CD4-positive, alpha-beta T cell treated with Interferon gamma for 1 hour (primary cell): ENCODE measurements at regions not wholly inside any gene's neighbourhood (a gene's known extent, or its start where the extent isn't known, plus 50 kb on each side); places are given as distances from the start of the nearest gene placed in this dataset.

ENCODE experiments used
- DNase-seq: peaks from one replicate; pipeline ENCODE4 v3.0.0-alpha.2; 2020

DNA sequence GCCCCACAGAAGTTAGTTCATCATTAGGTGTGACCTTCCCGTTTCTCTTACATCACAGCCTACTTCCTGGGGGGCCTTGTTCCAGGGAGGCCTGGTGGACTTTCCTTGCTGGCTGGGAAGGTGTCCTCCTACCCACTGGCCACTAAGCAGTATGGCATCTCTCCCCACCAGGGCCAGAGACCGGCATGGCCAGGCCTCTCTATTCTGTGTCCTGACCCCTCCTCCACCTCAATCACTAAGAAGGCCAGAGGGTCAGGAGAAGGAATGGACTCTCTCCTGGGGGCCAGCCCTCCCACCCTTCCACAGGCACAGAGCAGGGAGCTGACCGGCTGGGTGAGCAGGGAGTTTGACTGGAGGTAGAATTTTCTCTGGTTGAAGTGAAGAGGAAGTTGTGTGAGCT, 81.9 kb downstream of the PJA1 start:
- no peak for DNase-seq

DNA sequence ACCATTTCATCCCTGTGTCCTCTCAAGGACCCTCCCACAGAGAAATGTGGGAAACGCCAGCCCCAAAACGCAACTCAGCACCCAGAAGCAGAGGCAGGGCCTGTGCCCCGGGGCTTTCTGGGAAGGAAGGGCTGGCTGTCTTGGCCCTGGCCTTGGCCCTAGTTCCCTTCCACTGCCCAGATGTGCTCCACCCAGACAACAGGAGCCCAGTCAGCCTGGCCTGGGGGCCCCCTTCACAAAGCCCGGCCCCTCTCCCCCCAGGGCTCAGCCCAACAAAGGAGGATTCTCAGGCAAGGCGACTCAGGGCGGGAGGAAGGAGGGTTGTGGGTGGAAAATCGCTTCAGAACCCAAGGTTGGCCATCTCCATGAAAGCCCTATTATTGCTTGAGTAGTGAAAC, 82.5 kb downstream of the PJA1 start:
- DNase-seq = no peak

DNA sequence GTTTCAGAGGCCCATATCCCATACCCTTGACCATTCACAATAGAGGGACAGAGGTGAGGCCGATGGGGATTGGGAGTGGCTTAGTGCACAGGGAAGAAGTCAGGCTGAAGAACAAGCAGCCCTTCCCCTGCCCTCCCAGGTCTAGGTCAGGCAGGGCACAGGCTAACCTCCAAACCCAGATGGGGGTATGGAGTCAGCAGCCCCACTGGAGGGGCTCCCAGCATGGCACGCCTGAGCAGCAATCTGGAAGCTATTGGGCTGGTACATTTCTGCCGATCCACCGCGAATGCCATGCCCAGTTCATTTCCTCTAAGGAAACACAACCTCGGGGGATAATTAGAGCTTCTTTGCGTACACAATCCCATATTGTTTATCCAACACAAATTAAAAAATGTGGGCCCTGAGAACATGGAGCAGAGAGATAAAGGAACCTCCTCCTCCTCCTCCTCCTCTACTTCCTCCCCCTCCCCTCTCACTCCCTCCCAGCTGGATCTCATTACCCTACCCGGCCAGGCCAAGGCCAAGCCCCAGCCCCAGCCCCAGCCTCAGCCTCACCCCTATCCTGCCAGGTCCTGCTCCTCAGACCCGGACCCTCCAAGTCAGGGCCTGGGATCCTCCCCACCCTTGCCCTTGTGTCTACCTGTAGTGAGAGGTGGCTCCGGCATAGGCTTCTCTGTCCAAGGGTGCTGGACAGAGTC, 83.0 kb downstream of the PJA1 start:
- no peak for DNase-seq

DNA sequence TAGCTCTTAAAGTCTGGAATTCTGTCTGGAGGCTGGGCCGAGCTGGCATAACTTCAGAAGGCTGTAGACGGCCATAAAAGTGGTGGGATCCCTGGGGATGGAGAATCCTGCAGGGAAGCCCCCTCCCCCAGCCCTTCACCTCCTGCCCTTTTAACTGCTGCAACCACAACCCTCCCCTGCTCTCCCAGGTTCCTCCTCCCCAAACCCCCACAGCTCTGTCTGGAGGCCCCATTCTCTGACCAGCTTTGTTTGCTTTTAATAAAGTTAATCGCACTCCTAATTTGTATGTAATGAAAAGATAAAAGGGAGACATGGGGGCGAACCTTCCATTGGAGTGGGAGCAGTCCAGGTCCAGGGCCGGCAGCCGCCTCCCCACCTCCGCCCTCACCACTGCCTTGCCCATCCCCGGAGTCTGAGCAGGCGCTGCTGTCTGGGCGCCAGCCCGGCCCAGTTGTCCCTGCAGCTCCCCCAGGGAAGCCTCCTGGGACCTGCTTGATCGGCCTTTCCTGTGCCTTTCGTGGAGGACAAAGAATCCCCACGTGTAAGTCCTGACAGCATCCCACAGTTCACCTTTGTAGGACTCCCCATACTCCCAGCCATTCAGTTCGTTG, 84.3 kb downstream of the PJA1 start:
- DNase-seq = no peak

DNA sequence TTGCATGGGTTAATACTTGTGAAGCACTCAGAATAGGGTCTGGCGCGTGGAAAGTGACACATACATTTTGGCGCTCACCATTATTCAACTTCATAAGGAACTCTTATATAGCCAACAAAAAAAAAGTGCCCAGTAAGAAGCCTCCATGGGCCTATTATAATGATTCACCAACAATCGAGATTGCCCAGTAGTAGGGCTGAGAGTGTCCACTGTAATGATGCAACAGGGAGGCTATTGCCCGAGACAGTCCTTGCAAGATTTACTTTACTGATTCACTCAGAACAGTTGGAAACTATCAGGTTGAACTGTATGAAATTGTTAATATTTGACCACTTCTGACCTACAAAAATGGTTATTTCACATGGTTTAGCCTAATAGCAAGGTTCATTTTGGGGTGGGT, 86.0 kb downstream of the PJA1 start:
- no peak for DNase-seq

DNA sequence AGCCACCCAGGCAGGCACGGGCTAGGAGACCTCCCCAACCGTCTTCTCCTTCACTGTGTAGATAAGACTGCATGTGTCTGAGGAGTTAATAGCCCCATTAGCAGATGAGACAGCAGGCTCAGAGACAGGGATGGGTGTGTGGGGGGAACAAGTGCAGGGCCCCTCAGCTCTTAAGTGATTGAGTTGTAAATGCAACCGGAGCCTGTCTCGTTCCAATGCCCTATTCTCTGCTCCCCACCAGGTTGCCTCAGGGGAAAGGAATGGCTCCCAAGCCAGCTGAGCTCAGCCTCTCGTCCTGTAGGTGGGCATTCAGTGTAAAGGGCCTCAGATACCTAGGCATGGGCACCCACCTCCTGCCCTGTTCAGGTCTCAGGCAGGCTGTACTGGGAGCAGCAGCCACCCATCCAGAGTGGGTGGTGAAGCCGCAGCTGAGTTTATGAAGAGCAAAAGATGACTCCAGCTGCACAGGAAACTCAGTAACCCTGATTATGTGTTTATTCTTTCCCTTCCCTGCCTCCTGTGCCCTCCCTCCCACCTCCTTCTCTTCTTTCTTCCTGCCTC, 87.3 kb downstream of the PJA1 start:
- DNase-seq = no peak

DNA sequence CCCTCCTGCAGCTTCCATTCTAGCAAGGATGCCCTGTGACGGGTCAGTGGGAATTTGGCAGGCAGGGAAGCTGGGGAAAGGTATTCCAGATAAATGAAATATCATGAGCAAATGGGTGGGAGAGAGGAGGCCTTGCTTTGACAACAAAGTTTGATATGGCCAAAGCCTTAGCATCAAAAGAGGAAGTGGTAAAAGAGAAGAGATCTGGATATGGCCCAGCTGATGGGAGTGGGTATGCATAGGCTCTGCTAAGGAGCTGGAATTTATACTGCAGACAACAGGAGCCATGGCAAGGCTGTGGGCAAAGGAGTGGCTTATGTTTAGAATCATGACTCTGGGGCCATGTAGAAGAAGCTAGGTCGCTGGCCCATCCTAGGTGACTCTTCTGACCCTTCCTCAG, 89.2 kb downstream of the PJA1 start:
- no peak for DNase-seq

DNA sequence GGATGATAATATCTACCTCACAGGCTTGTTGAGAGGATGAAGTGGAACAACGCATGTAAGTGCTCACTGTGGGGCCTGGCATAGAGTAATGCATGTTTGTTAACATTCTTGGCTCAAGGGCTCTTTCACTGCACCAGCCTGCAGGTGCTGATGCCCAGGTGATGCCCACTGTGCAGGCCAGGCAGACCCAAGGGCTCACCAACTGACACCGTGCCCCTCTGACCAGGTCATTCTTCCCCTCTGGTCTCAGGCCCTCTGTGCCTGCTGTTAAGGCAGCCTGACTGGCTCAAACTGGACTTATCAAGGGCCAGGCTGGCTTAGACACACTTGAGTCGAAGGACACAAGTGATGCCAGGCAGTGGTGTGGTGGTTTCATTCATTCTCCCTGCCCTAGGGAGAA, 90.5 kb downstream of the PJA1 start:
- no peak for DNase-seq

DNA sequence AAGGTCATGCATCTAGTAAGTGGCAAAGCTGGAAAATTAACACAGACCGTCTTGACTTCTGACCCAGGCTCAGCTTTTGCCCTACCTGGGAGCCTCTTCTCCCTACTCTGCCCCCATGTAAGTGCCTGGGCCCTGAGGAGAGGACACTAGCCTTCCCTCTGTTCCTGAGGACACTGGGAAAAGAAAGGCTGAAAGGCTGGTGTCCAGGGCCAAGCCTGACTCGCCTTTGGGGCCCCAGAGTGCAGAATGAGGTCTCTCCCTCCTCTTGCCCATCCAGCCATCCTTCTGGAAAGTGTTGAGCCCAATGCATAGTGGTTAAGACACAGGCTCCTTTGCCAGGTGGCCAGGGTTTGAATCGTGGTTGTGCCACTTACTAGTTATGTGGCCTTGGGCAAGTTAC, 91.5 kb downstream of the PJA1 start:
- DNase-seq = no peak

DNA sequence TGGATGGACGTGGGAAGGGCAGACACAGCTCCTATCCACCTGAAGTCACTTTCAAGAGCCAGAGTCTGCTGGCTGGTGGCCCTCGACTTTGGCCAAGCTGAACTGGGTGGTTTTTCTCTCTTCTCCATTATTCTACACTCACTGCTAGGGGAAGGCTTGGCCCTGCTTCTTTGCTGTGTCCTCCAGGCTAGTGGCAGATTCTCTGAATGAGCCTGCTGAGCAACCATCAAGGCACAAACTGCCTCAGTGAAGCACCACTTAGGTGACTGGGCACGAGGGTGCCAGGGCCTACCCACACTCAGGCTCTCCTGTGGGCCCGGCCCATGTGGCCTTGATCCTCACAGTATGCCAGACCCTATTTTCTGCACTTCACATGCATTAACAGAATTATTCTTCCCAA, 92.0 kb downstream of the PJA1 start:
- no peak for DNase-seq

DNA sequence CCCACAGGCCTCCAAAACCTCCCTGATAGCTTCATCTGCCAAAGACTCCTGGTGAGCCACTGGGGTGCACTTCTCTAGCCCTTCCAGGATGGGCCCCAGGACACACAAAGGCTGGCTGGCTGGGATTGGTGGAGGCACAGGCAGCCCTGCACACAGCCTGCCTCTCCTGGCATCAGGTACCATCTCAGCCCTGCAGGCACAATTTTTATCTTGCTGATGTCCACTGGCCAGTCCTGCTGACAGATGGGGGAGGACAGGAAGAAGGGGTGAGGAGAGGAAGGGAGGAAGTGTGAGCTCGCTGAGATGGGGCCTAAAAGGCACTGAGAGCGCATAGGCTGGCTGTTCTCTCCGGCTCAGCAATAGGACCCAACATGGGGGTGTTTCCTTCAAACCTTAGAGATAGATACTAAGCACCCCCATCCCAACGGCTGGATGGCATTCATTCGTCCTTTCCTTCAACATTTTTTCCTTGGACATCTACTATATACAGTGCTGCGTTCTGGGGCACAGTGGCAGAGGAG, 92.7 kb downstream of the PJA1 start:
- DNase-seq = no peak

DNA sequence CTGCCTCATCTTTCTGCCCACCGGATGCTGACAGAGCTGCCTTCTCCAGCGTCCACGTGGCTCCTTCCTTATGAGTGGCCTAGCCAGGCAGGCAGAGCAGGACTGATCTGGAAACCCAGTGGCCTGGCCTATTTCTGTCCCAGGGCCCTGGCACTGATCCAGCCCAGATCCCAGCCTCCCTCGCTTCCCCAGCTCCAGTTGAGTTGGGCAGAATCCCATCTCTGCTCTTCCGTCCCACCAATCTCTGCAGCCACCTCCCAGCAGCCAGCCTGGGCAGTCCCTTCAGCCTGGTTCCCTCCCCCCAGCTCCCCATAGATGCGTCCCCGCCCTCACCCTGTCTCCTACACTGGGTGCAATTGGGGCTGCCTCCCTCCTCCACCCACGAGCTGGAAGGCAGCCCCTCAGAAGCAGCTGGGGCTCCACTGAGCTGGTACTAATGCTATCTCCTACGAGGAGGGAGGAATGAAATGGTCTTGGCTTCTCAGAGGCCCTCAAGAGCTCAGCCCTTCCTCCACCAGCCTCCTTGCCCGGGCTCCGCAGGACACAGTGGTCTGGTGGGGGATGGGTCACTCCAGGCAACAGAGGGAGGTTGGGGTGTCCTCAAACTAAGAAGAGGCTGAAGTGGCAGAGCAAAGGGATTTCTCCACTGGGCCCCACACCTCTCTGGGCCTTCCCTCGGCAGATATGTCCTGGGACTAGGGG, 94.2 kb downstream of the PJA1 start:
- DNase-seq = no peak

DNA sequence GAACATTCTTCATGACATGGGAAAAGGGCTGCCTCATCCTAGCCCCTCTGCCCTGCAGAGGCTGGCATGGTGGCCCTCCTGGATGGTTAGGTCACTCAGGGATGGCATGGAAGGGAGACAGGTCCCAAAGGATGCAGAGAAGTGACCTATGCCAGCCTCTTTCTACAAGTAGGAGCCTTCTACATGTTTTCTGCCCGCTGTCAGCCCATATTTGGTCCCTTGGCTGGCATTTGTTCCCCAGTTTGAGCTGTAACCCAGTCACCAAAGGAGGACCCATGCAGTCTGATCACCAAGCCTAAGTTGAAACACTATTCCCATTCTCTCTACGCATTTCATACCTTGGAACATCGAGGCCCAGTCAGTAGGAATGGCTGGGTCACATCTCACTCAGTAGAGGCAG, 95.4 kb downstream of the PJA1 start:
- DNase-seq = no peak

DNA sequence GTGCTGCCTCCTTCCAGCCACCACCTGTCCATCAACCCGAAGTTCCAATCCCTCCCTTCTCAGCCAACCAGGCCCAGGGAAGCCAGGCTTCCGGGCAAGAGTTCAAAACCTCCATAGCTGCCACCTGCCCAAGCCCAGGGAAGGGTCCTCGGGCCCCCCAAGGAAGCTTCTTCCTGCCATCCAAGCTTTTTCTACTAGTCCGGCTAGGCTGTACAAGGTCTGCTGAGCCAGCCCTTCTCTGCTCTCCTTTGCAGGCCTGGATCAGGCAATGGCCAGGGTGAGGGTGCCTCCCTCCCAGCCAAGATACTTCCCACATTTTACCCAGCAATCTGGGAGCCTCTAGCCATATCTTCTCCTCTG, 96.2 kb downstream of the PJA1 start:
- no peak for DNase-seq

DNA sequence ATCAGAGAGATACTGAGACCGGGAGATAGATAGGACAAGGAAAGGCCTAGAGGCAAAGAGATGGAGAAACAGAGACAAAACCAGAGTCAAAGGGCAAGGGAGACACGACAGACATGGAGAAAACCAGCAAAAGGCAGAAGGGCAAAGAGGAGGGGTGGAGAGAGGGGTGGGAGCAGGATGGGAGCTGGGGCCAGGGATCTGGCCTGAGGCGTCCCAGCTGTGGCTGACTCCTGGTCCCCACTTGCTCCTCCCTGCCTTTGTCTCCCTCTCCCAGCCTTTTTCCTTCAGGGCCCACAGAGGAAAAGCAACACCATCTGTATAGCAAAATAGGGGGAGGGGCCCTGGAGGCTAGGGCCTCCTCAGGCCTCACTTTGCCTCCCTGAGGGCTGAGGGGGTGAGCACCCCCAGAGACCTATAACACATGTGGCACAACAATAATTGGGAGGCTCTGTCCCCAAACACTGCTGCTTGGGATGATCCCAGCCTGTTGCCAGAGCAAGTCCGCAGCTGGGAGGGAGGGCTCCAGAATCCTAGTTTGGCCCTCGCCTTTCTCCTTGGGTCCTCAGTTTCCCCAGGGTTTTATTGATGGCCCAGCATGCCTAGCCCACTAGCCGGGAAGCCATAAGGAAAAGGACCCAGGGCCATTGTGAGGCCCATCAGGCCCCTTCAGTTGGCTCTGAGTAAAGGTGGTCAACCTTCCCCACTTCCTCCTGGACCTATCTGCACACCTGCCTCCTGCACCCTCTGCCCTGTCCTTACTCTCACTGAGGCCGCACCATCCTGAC, 96.8 kb downstream of the PJA1 start:
- no peak for DNase-seq

DNA sequence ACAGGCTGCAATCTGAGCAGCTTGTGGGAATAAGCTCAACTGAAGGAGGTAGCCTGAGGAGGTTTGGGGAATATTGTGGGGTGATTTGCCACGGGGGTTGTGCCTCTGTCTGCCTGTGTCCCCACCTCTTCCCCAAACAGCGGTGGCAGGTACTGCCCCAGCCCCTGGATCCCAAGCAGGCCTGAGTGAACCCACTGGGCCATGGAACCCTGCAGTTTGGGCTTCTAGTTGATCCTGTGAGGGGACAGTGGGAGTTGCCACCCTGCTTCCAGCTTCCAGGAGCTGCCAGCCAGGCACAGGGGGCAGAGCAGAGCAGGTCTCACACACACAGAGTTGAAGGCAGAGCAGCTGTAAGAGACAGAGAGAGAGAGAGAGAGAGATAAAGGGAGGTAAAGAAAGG, 97.4 kb downstream of the PJA1 start:
- DNase-seq = no peak

DNA sequence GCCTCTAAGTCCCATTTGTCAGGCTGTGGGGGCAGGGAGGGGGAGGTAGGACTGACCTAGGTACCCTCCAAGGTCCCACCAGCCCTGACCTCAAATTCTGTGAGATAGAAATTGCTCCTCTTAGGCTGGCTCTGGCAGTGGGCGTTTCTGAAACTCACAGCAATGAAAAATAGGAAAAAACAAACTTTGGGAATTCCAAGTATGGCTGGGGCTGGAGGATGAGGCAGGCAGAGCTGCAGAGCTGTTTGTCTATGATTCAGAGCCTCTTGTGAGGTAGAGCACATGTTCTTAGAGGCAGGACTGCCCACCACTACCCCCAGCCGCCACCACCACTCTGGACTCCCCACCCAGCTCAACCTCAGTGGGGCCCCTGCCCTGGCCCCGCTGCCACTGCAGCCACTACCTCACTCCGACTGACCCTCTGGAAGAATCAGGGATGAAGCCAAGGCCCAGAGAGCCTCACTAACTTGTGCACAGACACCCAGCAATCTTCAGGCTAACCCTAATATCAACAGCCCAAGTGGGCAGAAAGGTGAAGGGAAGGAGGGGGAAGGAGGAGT, 98.2 kb downstream of the PJA1 start:
- DNase-seq = no peak

DNA sequence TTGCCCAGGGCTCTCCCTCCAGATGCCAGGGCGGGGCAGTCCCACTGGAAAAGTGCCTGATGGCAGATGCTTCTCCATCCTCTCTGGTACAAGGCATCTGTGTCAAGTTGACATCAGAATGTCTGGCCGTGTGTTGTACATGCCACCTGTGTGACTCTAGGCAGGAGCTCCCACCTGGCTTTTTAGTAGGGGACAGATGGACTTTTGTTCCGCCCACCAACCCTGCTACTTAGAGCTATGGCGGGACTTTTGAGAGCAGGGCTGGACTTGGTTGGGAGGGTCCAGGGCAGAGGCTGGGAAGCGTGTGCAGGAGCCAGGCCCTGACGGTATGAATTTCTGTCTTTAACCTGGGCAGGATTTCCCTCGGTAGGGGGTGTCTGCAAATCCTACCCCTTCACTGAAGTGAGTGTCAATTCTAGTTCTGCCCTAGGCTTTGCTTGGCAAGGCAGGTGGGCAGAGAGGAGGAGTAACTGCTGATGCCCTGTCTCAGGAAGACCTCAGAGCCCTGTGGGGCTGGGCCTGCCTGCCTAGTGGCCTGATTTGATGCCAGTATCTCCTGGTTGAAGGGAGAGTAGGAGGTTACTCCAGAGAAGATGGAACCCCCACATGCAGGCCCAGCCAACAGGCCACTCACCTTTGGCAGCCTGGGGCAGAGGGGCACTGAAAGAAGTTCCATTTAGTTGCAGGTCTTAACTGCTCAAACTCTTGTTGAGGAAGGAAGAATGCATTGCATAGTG, 99.1 kb downstream of the PJA1 start:
- DNase-seq = no peak

DNA sequence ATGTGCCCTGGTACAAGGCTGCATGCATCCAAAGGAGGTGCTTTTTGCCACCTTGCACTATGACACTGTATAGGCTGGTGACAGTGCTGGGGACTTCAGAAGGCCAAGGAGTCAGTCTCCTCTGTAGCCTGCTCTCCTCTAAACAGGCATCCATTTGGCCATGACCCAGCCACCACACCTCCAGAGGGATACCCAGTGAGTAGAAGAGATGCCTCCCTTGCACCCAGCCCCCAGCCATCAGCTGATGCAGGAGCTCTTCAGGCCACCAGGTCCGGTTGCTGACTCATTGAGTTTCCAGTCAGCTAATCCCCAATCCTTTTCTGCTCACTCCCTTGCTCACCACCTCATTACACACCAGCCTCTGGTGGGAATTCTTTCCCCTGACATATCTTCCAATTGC, 99.8 kb downstream of the PJA1 start:
- DNase-seq = no peak

DNA sequence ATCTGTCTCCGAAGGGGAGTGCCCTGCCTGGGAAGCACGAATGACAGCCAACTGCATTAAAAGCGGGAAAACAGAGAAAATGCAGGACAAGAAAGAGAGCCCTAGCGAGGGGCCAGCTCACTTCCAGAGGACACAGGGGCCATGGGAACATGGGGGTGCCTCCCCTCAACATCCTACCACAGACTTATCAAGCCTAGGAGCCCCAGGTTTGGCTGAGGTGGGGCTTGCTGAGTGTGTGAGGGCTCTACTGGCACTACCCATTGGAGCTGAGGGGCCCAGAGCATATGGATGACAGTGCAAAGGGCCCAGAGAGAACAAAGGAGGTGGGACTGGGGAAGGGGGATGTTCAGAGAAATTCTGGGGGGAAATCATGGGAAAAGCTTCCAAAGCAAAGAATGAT, 101.8 kb downstream of the PJA1 start:
- no peak for DNase-seq

DNA sequence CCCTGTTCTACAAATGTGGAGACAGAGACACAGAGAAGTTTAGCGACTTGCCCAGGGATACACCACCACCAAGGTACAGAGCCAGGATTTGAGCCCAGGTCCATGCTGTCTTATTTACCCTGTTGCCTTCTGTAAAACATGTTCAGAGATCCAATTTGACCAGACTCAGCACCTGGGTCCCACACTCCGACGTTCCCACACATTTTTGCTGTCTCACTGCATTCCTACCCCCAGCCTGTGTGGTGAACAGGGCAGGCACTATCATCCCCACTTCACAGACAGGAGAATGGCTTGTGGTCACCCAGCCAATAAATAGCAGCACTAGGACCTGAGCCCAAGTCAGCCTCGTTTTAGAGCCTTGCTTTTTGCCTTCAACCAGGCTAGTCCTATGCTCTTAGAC, 102.8 kb downstream of the PJA1 start:
- DNase-seq = no peak
